ENCODE measurements at regions not wholly inside any gene's neighbourhood (a gene's known extent, or its start where the extent isn't known, plus 50 kb on each side); places are given as distances from the start of the nearest gene placed in this dataset.
A peak's percentile ranks its signal among the peaks of the same experiment; 100 is the strongest.

DNA sequence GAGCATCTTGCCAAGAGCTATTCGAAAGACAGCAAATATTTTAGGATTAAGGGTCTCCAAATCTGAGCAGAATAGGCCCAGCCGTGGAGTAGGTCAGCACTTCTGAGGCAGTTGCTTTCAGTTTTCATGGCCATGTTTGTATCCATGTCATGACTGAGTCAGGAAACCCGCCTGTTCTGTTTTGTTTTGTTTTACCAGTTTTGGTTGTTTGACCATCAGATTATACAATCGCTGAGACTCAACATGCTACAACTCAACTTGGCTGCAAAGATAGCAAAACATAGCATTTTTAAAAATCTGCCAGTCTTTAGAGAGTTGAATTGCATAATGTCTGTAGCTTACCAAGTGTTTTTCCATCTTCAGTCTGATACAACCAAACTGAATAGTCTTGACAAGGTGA lies 185.1 kb upstream of the ZNF462 start:
- no peak for ATAC-seq

DNA sequence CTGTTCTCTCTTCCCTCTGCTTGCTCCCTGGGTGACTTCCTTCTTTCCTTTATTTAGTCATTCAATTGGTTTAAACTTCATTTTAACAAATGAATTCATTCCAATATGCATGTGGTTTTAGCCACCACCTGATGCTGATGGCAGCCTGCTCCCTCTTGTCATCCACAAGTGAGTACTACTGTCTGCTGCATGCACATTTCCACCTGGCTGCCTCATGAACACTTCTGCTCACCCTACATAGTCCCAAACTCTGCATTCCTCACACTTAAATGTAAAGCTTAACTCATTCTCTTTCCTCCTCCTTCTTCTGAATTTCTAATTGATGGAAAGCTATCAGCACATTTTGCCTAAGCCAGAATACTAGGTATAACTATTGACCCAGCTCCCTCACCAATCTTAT lies 184.7 kb upstream of the ZNF462 start:
- no peak for DNase-seq (ENCODE audit: low spot score)
- ATAC-seq: no peak

More for the DNA sequence above, 185.1 kb upstream of the ZNF462 start:
- DNase-seq (ENCODE audit: low spot score): no peak

DNA sequence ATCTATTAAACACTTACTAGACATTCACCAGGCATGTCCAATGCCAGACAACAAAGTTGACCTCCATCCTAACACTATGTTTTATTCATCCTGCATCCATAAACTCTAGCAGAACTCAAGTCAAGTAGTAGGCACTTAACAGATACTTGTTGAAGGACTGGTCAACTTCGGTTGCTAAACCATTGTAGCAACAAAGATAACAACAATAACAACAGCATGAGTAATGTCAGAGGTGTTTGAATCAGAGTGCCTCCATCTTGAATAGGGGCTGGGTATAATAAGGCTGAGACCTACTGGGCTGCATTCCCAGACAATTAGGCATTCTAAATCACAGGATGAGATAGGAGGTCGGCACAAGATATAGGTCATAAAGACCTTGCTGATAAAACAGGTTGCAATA lies 180.5 kb upstream of the ZNF462 start:
- no peak for ATAC-seq

DNA sequence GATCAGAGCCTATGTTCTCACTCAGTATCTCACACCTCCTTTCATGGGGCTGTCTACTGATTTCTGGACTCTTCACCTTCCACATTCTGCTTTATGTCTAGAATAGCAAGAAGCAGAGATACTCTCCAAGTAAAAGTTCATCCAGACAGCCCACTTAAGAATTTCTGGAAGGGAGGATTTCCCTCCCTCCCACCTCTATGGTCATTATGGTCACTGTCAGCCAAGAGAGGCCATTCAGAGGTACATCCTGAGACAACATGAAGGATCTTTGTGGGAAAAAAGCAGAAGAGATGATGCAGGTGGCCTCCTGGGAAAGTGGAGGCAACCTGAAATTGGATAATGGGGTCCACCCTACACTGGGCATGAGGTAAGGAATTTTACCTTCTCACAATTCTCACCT lies 179.5 kb upstream of the ZNF462 start:
- ATAC-seq (no peak), DNase-seq (ENCODE audit: low spot score) (no peak)

More for the DNA sequence above, 180.5 kb upstream of the ZNF462 start:
- DNase-seq (ENCODE audit: low spot score): no peak

DNA sequence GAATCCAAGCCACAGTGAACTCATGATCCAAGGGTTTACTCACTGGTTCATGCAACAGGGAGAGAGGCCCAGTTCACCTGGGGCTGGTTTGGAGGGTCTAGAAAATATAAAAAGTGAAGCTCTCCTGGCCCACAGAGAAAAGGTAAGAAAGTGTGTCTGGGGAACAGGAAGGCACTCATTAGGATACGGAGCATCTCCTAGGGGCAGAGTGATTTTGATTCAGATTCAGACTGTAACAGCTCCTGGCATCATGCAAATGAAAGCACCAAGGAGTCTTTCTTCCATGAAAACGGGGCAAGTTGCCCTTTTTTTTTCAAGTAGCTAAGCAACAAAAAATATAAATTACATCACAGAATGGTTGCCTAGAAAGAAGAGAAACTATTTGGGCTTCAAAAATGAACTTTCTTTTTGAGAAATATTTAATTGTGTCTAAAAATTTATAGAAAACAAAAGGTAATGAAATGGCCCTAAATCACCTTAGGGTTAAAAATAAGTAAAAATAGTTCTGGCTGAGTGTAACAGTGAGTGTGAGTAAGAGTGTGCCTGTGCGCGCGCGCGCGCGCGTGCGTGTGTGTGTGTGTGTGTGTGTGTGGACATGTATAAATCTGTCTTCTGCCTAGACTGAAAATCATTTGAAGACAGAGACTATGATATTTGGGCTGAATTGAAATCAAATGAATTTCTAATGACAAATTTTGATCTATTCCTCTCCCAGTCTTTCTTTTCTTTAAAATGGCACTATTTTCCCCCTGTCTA lies 177.8 kb upstream of the ZNF462 start:
- no peak for DNase-seq (ENCODE audit: low spot score)

DNA sequence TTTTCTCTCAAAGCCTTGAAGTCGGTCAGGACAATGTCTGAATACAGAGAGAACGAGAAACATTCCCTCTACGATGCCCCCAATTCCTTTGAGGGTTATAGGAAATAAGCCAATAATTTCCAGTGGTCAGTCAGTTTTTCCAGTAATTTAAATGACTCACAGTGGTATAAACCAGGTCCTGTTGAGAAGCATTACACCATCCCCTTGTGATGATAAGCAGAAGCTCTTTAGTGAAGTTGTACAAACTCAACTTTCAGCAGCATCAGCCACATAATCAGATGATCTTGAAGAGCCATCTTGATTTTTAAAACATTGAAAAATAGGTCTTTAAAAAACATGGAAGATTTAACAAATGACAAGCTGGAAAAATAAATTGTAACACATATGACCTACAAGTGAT lies 173.9 kb upstream of the ZNF462 start:
- DNase-seq (ENCODE audit: low spot score): no peak

More for the DNA sequence above, 177.8 kb upstream of the ZNF462 start:
- ATAC-seq: no peak

DNA sequence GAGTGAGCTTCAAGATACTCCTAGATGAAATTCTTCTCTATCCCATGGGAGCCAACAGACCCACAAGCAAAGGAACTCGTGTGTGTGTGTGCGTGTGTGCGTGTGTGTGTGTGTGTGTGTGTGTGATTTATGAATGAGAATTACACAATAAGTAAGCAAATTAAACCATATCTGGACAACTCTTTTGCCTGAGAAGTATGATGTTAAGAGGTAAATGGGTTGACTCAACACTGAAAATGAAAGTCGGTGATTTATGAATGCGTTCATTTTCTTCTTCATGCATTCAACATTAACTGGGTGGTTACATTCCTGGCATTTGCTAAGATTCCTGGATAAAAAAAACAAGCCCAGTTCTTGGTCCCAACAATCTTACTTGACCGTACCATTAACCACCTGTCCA lies 171.3 kb upstream of the ZNF462 start:
- DNase-seq (ENCODE audit: low spot score) (no peak), ATAC-seq (no peak)

More for the DNA sequence above, 173.9 kb upstream of the ZNF462 start:
- ATAC-seq: no peak

DNA sequence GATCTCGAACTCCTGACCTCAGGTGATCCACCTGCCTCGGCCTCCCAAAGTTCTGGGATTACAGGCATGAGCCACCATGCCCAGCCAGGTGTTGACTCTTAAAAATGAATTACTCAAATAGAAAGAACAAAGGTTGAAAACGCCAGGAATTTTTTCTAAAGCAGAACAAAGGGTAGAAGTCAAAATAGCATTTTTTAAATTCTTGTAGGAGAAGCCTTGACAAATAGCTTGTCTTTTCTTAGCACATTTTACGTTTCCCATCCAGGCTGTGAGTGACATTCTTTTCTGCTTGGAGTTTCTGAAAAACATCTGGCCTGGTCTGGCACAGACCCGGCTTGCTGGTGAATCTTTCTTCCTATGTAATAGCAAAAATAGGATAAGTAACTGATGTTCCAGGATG lies 169.4 kb upstream of the ZNF462 start:
- no peak for DNase-seq (ENCODE audit: low spot score)
- no peak for ATAC-seq

DNA sequence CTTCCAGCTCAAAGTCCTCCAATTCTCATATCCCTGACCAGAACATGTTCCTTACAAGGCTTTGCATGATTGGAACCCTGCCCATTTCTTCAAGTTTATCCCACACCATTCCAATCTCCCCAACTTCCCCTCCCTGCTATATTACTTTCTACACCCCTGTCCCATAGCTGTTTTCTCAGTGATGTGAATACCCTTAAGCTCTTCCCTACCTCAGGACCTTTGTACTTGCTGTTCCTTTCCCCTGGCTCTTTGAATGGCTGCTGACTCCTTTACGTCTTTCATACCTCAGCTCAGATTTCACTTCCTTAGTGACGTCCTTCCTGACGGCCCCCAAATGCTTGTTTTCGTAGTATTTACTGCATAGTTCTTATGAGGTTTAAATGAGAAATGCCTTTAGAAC lies 166.2 kb upstream of the ZNF462 start:
- ATAC-seq (no peak), DNase-seq (ENCODE audit: low spot score) (no peak)

DNA sequence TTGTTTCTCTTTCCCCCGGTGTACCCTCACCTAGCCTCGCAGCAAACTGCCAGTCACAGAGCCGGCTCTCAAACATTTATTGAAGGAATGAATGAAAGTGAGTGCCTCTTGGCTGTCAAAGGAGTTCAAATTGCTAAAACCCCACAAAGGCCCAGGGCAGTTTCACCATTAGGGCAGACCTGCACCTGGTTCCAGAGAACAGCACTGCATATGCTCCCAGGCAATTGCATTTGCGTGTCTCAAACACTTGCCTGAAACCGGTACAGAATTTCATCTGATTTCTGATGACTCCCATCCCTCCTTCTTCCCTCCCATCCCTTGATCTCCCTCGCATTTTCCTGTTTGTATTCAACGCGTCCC lies 165.6 kb upstream of the ZNF462 start:
- DNase-seq (ENCODE audit: low spot score) (no peak), ATAC-seq (no peak)

DNA sequence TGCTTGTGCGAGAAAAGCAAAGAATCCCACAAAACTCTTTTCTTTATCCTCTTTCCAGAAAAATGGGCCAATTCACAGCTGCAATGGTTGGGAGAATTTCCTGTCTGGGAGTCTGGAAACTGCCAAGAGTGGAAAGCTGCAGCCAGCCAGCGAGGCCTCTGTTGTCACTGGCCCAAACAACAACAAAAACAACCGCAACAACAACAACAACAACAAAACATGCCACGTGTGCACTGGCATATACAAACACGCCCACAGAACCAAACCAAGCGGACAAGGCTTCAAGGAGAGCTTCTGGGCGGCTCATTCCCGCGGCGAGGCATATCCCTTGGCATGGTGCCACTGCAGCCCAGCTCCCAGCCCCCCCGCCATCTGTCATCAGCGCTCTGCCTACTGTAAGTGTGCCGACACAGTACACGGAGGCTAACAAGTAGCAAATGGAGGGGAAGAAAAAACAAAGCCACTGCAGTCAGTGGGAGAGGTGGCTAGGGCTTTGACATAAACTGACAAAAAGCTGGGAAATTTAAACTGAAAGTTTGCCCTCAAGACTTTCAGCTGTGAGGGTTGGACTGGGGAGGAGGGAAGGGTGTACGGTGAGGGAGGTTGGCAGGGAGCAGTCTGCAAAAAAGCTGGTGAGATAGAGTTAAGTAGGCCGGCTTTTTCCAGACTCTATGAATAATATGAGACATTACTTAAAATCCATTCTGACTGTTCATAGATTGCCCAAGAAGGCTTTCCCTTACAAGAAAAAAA lies 165.0 kb upstream of the ZNF462 start:
- ATAC-seq: peak; percentile 29

DNA sequence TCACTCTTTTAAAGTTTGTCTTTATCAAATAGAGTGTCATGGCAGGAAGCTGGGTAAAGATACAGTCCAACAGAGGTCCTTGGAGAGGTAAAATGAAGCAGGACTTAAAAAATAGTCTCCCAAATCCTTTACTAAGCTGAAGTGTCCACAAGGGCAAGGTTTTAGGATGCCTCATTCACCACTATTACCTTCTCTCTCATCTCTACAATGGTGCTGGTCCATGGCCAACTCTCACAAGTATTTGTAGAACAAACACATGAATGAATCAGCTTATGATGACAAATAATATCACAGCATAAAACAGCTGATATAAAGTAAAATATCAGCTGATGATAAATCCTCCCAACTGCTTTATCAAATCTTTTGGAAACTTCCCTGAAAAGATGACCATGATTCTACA lies 162.3 kb upstream of the ZNF462 start:
- no peak for ATAC-seq
- no peak for DNase-seq (ENCODE audit: low spot score)

More for the DNA sequence above, 165.0 kb upstream of the ZNF462 start:
- DNase-seq (ENCODE audit: low spot score): peak; percentile 43

DNA sequence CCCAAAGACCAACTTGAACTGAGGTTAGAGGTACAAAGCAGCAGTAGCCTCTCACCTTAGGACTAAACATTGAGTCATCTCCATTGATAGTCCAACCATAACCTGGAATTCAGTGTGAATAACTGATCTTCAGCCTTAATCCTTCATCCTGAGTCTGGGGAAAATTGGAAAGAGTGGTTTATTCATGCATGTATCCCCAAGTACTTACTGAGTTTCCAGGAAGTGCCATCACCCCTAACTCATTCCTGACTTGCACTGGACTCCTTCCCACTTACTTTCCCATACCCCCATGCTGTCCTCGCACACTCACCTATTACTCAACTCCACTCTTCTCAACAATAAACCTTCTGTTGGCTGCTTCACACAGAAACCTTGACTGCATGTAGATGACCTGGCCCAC lies 161.4 kb upstream of the ZNF462 start:
- DNase-seq (ENCODE audit: low spot score) (no peak), ATAC-seq (no peak)

DNA sequence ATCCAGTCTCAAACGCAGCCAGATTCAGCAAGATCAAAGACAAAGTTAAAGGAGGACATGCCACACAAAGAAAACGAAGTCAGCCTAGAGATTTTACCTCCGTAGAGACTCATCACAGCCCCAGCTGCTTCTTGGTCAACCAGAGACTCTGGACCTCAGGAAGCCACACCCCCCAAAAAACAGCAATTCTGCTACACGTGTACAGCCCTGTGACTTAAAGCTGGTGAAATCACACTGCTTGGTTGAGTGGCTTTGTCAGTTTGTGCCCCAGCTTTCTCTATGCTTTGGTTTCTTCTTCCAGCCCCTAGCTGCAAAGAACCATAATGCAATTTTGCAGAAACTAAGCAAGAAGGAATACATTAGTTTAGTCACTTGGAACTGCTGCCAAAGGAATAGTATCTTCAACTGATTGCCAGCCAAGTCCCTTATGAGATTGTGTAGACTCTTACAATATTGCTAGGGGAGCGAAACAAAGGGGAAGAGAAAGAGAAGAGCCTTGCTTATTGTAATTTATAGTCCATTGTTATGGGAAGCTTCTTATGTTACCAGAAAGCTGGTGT lies 158.8 kb upstream of the ZNF462 start:
- ATAC-seq: no peak
- no peak for DNase-seq (ENCODE audit: low spot score)

DNA sequence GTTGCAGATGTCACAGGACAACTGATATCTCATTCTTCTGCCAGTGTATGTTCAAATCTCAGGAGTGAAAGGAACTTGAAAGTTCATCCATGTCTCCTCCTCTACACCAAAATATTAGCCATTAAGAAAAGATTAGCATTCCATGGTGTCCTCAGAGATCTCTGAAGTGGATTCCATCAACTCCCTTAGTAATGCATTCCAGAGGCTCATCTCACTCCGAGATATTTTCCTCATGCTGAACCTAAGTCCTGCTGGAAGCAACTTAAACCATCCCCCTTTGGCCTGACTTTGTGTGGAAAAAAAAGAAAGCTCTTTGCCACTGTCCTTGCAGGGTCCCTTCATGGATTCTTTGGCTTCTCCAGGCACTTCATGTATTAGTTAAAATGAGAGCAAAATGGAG lies 155.7 kb upstream of the ZNF462 start:
- ATAC-seq (no peak), DNase-seq (ENCODE audit: low spot score) (no peak)

DNA sequence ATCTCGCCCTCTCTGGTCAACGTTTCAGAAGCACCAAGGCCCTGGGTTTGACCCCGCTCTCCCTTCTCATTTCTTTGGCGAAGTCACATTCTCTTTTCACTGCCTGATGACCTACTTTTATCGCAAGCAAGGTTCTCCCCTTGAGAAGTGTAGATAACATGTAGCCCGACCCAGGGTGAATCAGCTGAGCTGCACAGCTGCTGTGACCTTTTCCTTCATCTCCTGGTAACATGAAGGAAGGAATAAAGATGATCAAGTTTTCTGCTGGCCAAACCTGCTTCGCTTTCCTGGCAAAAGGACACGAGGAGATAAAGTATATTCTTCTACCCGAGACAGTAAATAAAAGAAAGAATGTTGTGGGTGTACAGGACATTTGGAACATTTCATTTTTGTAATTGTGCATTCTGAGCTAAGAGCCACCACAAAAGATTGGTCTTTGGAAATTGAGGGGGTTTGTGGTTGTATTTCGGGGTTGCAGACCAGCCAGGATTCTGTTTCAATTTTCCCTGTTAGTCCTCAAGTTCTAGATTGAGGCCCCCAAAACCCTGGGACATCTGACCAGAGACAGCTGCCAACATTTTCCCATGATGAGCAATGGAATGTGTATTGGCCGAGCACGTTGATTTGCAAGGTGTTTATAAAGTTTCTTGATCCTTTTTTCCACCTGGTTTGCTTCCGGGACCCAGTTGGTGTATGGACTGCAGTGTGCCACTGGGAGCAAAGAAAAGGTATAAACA lies 155.1 kb upstream of the ZNF462 start:
- no peak for DNase-seq (ENCODE audit: low spot score)
- ATAC-seq: no peak

DNA sequence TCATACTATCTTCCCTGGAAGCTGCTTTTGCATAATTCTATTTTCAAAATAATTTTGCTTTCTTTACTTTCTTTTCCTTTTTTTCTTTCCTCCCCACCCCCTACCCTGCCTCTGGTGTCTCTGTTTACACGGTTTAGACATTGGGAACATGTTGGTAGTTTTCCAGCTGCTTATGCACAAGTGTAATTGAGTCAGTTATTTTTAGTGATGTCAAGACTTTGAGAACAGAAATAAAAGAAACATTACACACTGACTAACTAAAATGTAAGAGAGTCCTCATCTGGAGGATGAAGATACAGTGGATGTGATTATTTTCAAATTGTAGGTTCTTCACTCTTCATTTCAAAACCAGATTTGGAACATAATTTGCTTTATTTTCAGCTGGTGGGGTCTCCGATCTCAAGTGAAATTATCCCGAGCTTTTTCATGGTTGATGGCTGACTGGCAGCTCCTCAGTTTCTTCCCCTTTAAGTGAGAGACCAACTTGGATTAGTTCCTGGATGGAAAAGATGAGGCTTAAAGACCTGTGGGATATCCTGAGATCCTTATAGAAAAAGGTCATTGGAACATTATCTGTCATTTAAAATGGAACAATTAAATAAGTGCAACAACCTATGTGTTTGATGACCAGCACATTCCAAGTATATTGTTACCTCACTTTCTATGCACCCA lies 154.4 kb upstream of the ZNF462 start:
- DNase-seq (ENCODE audit: low spot score) (no peak), ATAC-seq (no peak)

DNA sequence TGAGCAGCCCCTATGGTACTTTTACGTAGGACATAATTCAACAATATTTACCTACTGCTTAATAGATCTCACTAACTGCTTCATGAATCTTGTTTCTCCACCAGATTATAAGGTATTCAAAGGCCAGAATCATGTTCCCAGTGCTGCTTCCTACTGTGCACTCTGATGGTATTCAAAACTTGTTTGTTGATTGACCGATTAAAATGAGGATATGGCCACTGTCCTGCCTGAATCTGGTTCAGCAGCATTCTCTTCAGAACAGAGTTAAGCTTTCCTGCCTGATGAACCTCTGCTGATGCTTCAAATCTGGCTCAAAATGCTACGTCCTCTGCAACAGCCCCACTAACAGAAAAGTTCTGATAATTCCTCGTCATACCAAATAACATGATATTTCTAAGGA lies 150.7 kb upstream of the ZNF462 start:
- DNase-seq (ENCODE audit: low spot score): no peak
- no peak for ATAC-seq

DNA sequence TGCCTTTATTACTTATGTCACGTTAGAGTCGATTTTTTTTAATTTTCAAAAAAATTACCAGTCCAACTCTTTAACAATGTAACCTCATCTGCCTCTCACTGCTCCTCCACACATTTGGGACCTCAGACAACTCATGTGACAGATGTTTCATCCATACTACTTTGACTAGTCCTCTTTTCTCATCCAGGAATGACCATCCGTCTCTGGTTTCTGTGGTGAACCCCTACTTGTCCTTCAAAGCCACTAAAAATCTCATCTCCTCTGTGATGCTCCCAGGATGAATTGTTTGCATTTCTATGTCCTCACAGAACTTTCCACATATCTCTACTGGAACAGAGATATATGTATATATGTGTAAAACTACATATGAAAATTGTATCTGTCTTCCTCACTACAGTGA lies 149.8 kb upstream of the ZNF462 start:
- no peak for ATAC-seq
- DNase-seq (ENCODE audit: low spot score): no peak

DNA sequence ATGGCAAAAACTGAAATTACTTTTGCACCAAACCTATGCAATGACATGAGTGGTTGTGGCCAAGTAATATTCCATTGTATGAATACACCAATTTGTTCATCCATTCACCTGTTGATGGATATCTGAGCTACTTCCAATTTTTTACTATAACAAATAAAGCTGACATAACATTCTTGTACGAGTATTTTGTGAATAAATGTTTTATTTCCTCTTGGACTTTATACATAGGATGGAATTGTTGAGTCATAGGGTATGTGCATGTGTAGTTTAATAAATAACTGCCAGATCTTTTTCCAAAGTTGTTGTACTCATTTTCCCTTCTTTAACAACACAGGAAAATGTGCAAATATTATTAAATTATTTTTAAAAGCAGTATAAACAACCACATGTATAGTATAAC lies 146.1 kb upstream of the ZNF462 start:
- DNase-seq (ENCODE audit: low spot score) (no peak), ATAC-seq (no peak)

DNA sequence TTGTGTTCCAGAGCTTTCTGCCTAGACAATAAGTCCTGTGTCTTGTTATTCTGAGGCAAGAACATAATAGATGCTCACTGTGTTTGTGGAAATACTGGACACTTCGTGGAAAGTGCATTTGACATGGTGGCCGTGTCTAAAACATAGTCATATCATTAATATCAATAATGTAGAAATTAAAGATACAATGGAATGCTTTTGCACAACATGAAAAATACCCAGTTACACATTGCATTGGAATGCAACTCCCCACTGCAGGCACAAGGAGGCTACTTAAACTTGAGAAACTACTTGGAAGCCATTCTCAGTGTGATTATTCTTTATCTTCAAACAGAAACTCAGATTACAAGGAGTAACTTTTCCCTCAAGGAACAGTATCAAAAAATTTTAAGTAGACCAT lies 145.3 kb upstream of the ZNF462 start:
- ATAC-seq (no peak), DNase-seq (ENCODE audit: low spot score) (no peak)
